ENCODE measurements at regions not wholly inside any gene's neighbourhood (a gene's known extent, or its start where the extent isn't known, plus 50 kb on each side); places are given as distances from the start of the nearest gene placed in this dataset.

- TF ChIP-seq POLR2A (IDR thresholded peaks at IDR 0.05) (no peak), CTCF (IDR thresholded peaks at IDR 0.05) (no peak)
These were observed 750.8 kb downstream of the CENPC start for GRCh38 chr4:66794390-66795034.
